HUES48 (cell line): ENCODE measurements at regions not wholly inside any gene's neighbourhood (a gene's known extent, or its start where the extent isn't known, plus 50 kb on each side); places are given as distances from the start of the nearest gene placed in this dataset.
"Not testable (repeated sequence)": the region's sequence is repeated elsewhere in the genome, so short reads cannot be mapped to it uniquely, and the experiment has no call there.

Source experiments
- H3K27ac ChIP-seq: one replicate; pipeline ENCODE4 v1.7.0; 2013; ENCODE audit warnings: low read depth, low read length, inconsistent platforms
- H3K27me3 ChIP-seq: 2 replicates; pipeline ENCODE4 v1.6.1; 2013; ENCODE audit warnings: mild to moderate bottlenecking, low read length; ENCODE audit not compliant: control insufficient read depth, insufficient read depth
- H3K36me3 ChIP-seq: 2 replicates; pipeline ENCODE4 v1.6.1; 2013; ENCODE audit warnings: low read length; ENCODE audit not compliant: control insufficient read depth, insufficient read depth
- H3K4me1 ChIP-seq: 2 replicates; pipeline ENCODE4 v1.6.1; 2013; ENCODE audit warnings: mild to moderate bottlenecking, low read length; ENCODE audit not compliant: control insufficient read depth, insufficient read depth
- H3K4me3 ChIP-seq: 2 replicates; pipeline ENCODE4 v1.5.1; 2013; ENCODE audit warnings: mild to moderate bottlenecking, low read depth, low read length
- H3K9ac ChIP-seq: 2 replicates; pipeline ENCODE4 v1.6.1; 2013; ENCODE audit warnings: mild to moderate bottlenecking, low read depth, low read length, moderate library complexity
- H3K9me3 ChIP-seq: 2 replicates; pipeline ENCODE4 v1.6.1; 2013; ENCODE audit warnings: low read length; ENCODE audit not compliant: control insufficient read depth, insufficient read depth

DNA sequence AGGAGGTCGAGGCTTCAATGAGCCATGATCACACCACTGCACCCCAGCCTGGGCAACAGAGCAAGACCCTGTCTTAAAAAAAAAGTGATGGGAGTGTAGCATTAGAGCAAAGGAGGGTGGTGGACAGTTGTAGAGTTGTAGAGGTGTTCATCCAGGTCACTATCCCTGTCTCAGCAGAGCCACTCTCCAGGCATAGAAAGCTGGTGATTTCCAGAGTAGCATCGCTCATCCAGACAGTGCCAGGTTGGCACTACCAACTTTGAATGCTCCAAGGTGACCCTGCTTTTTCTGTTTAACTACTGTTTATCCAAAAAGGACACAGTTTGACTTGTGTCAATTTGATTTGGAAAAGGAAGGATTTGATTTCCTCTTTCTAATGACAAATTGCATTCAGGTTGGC lies 147.3 kb downstream of the USP46 start:
- no peaks in the 10 kb centered on the region for H3K27me3 ChIP-seq
- H3K4me1 ChIP-seq = no peaks in the 10 kb centered on the region
- H3K4me3 ChIP-seq = no peak overlapping the region
- no peak overlapping the region for H3K27ac ChIP-seq
- H3K36me3 ChIP-seq = no peaks in the 10 kb centered on the region
- no peaks in the 10 kb centered on the region for H3K9me3 ChIP-seq
- H3K9ac ChIP-seq = no peak overlapping the region

DNA sequence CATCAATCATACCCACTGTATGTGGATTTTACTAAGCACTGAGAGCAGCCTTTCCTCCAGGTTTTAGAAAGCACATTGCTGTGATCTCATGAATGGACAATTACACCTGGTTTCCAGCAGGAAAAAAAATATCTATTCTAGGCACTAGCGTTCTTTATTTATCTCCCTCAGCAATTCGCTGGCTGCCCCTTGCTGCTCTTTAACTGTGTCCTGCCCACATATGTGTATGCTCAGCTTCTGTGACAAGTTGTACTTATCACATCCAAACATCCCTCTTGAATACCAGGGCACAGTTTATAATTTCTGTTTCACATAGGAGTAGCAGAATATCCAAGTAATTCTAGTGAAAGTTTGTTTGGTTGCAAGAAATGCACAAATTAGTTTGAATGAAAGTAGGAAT lies 146.8 kb downstream of the USP46 start:
- Histone ChIP-seq H3K27me3 (no peaks in the 10 kb centered on the region), H3K27ac (no peak overlapping the region), H3K9me3 (no peaks in the 10 kb centered on the region), H3K36me3 (no peaks in the 10 kb centered on the region), H3K4me1 (no peaks in the 10 kb centered on the region), H3K4me3 (no peak overlapping the region), H3K9ac (no peak overlapping the region)

DNA sequence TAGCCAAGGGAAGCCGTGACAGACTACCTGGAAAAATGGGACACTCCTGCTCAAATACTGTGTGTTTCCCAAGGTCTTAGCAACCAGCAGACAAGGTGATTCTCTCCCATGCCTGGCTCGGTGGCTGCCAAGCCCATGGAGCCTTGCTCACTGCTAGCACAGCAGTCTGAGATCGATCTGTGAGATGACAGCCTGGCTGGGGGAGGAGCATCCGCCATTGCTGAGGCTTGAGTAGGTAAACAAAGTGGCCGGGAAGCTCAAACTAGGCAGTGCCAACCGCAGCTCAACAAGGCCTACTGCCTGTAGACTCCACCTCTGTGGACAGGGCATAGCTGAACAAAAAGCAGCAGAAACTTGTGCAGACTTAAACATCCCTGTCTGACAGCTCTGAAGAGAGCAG lies 137.0 kb downstream of the USP46 start:
- not testable (repeated sequence) for H3K36me3 ChIP-seq, H3K27me3 ChIP-seq, H3K9ac ChIP-seq, H3K27ac ChIP-seq, H3K4me1 ChIP-seq, H3K9me3 ChIP-seq, H3K4me3 ChIP-seq

DNA sequence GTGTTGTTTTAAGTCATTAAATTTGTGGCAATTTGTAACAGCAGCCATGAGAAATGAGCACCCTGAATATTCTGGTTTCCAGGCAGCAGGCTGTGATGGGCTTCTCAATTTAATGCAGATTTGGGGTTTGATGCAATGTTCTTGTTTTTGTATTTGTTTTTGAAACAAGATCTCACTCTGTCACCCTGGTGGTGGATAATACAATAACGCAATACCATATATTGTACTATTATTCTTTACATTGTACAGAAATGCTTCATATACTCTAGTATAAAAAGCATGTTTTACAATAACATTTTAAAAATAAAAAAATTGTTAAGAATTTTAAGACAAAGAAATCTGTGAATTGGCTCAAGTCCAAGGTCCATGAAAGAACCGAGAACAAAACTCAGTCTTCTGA lies 129.1 kb downstream of the USP46 start:
- Histone ChIP-seq H3K4me1 (no peaks in the 10 kb centered on the region), H3K27ac (no peak overlapping the region)

DNA sequence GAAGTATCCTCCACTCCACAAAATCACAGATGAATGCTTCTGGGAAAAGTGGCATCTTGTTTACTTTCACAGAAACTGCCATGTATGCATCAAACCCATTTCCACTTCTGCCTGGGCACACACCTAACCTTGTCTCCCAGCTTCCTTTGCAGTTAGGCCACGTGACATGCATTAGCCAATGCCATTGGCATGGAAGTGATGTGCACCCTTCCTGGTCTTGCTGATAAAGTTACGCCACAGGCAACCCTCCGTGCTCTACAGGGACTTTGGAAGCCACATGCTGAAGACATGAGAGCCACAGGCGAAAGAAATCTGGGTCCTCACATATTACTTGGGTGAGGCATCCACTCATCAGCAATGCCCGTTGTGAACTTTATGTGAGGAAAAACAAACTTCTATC lies 123.3 kb downstream of the USP46 start:
- H3K9me3 ChIP-seq = peaks cover 10% of the 10 kb centered on the region; the same call in 1 of the 2 replicates
- no peaks in the 10 kb centered on the region for H3K4me1 ChIP-seq
- H3K9ac ChIP-seq = no peak overlapping the region
- no peak overlapping the region for H3K27ac ChIP-seq
- H3K4me3 ChIP-seq = no peak overlapping the region
- H3K27me3 ChIP-seq = no peaks in the 10 kb centered on the region
- H3K36me3 ChIP-seq = no peaks in the 10 kb centered on the region

More for the DNA sequence above, 129.1 kb downstream of the USP46 start:
- Histone ChIP-seq H3K27me3 (no peaks in the 10 kb centered on the region), H3K36me3 (no peaks in the 10 kb centered on the region), H3K4me3 (no peak overlapping the region), H3K9ac (no peak overlapping the region), H3K9me3 (0 out of 2 replicates have a peak, but pooled peaks cover 4% of the 10 kb centered on the region)
